HG03565 (cell line): ENCODE measurements at regions not wholly inside any gene's neighbourhood (a gene's known extent, or its start where the extent isn't known, plus 50 kb on each side); places are given as distances from the start of the nearest gene placed in this dataset.

Experiments
- ATAC-seq: cut with Tn5 transposase; IDR thresholded peaks from one replicate; pipeline ENCODE4 v1.9.1; 2021; ENCODE audit warnings: mild to moderate bottlenecking, moderate library complexity; ENCODE audit not compliant: unreplicated experiment

- ATAC-seq, result no peak
These were observed 50.6 kb upstream of the SLC45A1 start for GRCh38 chr1:8267307-8267706.

- no peak for ATAC-seq
These were observed 51.3 kb upstream of the SLC45A1 start for GRCh38 chr1:8266436-8267165.

GRCh38 chr1:8263791-8264190 is 54.1 kb upstream of the SLC45A1 start:
- ATAC-seq, result no peak

GRCh38 chr1:8261398-8261762 is 56.5 kb upstream of the SLC45A1 start:
- no peak for ATAC-seq

- ATAC-seq, result no peak
These were observed 58.2 kb upstream of the SLC45A1 start for GRCh38 chr1:8259498-8260290.

- no peak for ATAC-seq
These were observed 60.3 kb upstream of the SLC45A1 start for GRCh38 chr1:8257621-8258020.

GRCh38 chr1:8256321-8256720 is 61.6 kb upstream of the SLC45A1 start:
- ATAC-seq, result no peak

GRCh38 chr1:8255712-8256111 is 62.2 kb upstream of the SLC45A1 start:
- no peak for ATAC-seq

GRCh38 chr1:8252266-8252951 is 65.5 kb upstream of the SLC45A1 start:
- no peak for ATAC-seq

- ATAC-seq, result no peak
These were observed 66.3 kb upstream of the SLC45A1 start for GRCh38 chr1:8251635-8252034.

- ATAC-seq, result no peak
These were observed 68.1 kb upstream of the SLC45A1 start for GRCh38 chr1:8249838-8250237.

- no peak for ATAC-seq
These were observed 70.0 kb upstream of the SLC45A1 start for GRCh38 chr1:8247811-8248436.

- no peak for ATAC-seq
These were observed 73.6 kb upstream of the SLC45A1 start for GRCh38 chr1:8244304-8244703.

- no peak for ATAC-seq
These were observed 75.4 kb upstream of the SLC45A1 start for GRCh38 chr1:8242498-8242897.

GRCh38 chr1:8241417-8242014 is 76.4 kb upstream of the SLC45A1 start:
- no peak for ATAC-seq

GRCh38 chr1:8239306-8240023 is 78.4 kb upstream of the SLC45A1 start:
- ATAC-seq, result no peak

GRCh38 chr1:8239039-8239305 is 78.9 kb upstream of the SLC45A1 start:
- ATAC-seq, result no peak

GRCh38 chr1:8238141-8239038 is 79.5 kb upstream of the SLC45A1 start:
- no peak for ATAC-seq

- no peak for ATAC-seq
These were observed 85.7 kb upstream of the SLC45A1 start for GRCh38 chr1:8232036-8232757.
